HG03103 (cell line): ENCODE measurements at regions not wholly inside any gene's neighbourhood (a gene's known extent, or its start where the extent isn't known, plus 50 kb on each side); places are given as distances from the start of the nearest gene placed in this dataset.

Experiments used
- ATAC-seq: cut with Tn5 transposase; IDR thresholded peaks from one replicate; pipeline ENCODE4 v1.9.1; 2021; ENCODE audit warnings: low read depth; ENCODE audit not compliant: unreplicated experiment

DNA sequence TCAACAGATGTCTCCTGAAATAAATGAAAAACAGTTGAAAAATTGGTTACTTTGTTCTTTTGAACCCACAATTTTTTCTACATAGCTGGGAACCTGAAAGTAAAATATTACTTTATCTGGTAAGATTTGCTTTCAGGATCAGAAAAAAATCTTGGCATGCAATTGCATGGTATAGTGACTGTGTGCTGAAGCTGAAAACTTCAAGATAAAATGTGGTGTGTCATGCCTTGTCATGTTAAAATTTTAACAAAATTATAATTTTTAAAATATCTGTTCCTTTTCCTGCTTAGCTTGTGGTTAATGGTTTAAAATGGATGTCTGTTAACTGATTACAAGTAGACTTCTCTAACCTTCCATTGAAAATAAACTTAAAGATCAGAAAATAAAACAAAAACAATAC is 904.8 kb downstream of the PDHA2 start:
- ATAC-seq, result no peak

- ATAC-seq, result no peak
Measured at GRCh38 chr4:96753216-96753615, 913.3 kb downstream of the PDHA2 start.

DNA sequence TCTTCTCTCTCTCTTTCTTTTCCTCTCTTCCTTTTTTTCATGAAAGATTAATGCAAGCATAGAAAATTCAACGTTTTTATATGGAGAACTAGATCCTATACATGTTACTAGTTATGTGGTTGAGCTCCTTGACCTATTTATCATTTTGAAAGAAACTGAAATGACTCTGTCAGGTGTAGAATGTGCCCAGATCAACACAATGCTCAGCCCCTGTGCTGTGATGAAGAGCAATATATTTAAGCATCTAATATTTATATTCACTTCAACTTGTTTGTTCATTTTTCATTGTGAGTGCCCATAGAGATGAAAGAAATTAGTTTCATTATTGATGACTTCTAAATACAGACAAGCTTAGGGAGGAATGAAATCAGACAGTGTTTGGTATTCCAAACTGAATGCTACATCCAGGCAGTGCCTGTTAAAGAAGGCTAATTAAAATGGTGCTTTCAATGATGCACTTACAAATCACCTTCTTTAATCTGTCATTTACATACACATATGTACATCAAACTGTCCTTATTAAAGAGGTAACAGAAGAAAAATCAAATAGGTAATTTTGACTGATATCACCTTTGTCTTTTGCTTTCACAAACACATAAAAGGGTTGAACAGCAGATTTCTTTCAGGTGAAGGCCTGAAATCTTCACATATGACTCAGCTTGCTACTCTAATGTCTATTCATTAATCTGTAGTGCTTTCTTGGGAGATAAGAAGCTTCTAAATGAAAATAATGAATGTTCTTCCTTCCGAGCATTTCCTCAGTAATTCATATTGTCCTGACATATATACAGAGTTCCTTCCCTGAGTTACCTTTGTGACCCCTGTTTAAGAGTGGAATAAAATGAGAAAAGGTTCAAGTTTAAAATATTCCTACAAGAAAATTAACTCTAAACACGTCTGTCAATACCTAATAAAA is 915.9 kb downstream of the PDHA2 start:
- no peak for ATAC-seq

GRCh38 chr4:96756584-96756983 is 916.7 kb downstream of the PDHA2 start:
- ATAC-seq, result no peak

DNA sequence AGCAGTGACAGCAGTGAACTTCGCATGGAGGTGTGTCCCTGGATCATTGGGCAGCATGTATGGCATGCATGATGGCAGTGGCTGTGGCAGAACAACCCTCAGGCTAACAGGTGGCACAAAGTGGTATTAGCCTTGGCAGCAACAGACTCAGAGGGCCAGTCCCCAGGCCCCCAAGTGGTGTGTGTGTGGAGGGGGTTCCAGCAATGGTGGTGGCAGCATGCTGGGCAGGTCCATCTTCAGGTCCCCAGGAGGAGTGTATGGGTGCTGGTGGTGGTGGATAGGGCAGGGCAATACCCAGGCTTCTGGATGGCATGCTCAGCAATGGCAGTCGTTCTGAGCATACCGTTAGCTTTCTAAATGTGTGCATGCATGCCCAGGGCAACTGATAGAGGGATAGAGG is 923.7 kb downstream of the PDHA2 start:
- no peak for ATAC-seq

GRCh38 chr4:96766359-96766758 is 926.5 kb downstream of the PDHA2 start:
- ATAC-seq, result no peak

- ATAC-seq, result no peak
Measured at GRCh38 chr4:96767815-96768480, 928.1 kb downstream of the PDHA2 start.

- no peak for ATAC-seq
Measured at GRCh38 chr4:96775501-96775900, 935.6 kb downstream of the PDHA2 start.

DNA sequence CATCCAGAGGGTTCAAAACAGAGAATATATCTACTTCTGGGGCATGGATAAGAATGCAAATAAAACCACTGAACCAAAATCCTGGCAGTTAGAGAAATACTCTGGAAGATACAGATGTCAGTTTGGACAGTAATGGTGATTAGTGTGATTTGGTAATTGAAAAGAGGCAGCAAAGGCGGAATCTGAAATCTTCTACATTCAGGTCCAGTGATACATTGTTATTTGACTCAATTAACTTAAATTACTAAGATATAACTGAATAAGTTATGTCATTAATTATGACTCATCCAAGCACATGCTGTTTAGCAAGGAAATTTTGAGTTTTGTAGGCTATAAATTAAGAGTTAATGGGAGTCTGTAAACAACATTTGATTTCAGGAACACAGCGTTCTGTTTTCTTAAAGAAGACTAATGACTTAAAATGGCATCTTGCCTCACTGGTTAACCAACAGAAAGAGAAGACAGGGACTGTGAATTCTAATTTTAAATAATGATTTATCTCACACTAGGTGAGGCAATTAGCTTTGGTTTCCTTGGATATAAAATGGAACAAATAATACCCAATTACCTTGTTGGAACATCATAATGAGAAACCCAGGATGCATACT is 937.1 kb downstream of the PDHA2 start:
- ATAC-seq, result no peak

DNA sequence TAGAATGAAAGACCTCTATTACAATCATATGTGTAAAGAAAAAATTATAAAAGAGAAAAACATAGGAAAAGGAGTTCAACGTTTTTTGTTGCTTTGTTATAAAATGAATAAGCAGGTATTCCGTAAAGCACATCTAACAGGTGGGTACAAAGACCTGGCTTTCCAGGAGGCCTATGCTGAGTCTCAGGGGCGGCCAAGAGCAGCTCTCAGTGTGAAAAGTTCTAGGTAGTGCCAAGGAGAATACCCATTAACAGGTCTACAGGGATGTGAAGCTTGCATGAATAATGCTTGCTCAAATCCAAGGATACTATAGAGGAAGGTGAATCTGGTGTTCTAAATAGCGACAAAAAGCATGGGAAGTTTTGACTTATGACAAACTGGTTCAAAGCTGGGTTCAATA is 944.4 kb downstream of the PDHA2 start:
- no peak for ATAC-seq

DNA sequence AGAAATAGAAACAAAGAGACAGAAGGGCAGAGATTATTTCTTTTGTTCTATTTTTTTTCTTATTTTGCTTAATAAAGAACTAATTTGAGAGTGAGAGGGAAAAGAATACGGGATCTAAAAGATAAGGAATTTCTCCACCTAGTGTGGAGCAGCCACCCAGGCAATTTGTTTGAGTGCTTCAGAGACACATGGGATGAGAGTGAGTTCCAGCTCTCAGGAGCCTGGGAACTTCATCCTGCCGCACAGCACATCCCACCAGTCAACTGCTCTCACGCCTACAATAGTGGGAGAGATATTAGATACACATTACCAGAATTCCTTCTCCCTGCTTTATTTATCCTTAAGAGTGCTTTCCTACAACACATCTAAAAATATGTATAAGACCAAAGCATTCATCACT is 946.4 kb downstream of the PDHA2 start:
- no peak for ATAC-seq

DNA sequence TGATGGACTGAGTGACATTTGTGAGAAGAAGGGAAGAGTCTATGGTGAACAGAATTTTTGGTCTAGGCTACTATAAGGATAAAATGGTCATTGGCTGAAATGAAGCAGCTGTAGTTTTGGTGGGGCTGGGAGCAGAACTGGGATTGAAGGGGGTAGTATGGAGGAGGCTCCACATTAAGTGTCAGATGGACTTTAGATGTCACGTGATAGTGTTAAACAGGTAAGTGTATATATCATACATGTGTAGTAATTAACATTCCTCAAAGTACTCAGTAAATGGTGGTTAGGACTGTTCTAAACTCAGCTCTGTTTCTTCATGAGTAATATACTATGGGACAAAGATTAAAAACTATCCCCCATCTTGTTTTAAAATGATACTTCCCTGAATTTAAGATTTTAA is 947.9 kb downstream of the PDHA2 start:
- ATAC-seq, result no peak

GRCh38 chr4:96809563-96809962 is 969.7 kb downstream of the PDHA2 start:
- no peak for ATAC-seq

DNA sequence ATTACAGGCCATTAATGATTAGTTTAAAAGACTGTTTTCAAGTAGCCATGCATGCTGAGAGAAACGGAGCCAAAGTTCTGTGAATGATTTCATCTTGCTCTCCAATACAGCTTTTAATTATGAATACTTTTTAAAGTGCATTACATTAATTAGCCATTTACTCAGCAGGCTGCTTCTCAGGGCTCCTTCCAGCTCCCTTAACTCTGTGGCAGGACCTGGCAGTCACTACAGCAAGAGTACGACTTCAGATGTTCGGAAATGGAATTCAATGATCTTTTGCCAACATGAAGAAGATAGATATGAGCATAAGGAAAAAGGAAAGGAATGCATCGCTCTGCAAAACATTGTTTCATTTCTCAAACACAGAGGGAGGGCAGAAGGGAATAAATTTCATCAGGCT is 987.2 kb downstream of the PDHA2 start:
- ATAC-seq, result no peak

- no peak for ATAC-seq
Measured at GRCh38 chr4:96833831-96834230, 993.9 kb downstream of the PDHA2 start.

DNA sequence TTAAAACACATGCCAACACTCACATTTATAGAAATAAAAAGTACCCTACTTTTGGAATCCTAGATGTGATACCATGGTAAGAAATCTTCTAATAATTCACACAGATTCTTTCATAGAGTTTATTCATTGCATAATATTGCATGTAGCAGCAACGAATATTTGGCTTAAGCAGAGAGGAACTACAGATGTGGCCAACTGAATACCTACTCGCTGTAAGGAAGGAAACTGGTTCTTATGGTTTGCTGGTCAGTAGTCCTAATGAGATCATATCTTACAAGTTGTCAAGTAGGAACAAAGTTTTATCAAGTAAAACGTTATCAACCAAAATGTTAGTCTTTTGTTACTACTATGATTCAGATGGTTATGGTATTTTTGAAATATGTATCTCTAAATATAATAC is 996.1 kb downstream of the PDHA2 start:
- no peak for ATAC-seq

DNA sequence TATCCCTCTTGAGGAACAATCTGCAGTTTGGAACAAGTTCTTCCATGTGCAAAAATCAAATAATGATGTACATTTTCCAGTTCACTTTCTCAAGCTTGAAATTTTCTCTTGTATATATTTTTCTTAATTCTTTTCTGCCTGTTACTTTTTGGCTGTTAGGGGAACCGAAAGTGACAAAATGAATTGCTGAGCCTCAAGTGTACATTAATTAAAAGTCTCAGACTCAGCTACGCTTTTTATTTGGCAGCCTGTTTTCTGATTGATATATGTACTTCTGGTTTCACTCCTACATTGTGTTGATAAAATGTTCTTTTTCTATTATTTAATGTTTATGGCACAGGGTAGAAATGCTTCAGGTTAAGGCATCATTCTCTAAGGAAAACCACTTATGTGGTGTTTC is 999.5 kb downstream of the PDHA2 start:
- ATAC-seq, result no peak

- ATAC-seq, result no peak
Measured at GRCh38 chr4:96841801-96842200, 1001.9 kb downstream of the PDHA2 start.

GRCh38 chr4:96844858-96845490 is 1005.1 kb downstream of the PDHA2 start:
- ATAC-seq, result no peak

GRCh38 chr4:96845819-96846218 is 1005.9 kb downstream of the PDHA2 start:
- no peak for ATAC-seq

- ATAC-seq, result no peak
Measured at GRCh38 chr4:96874657-96875056, 1034.8 kb downstream of the PDHA2 start.
